AG20443 (cell line): ENCODE measurements at regions not wholly inside any gene's neighbourhood (a gene's known extent, or its start where the extent isn't known, plus 50 kb on each side); places are given as distances from the start of the nearest gene placed in this dataset.

Experiments
- DNase-seq: peaks from one replicate; pipeline ENCODE4 v3.0.0; 2012; ENCODE audit warnings: low spot score, mixed read lengths

- DNase-seq: no peak
Observed at GRCh38 chr12:92300777-92301176, 155.1 kb upstream of the BTG1 start.

GRCh38 chr12:92299744-92300143 is 154.1 kb upstream of the BTG1 start:
- no peak for DNase-seq

- DNase-seq: no peak
Observed at GRCh38 chr12:92299344-92299743, 153.7 kb upstream of the BTG1 start.

DNA sequence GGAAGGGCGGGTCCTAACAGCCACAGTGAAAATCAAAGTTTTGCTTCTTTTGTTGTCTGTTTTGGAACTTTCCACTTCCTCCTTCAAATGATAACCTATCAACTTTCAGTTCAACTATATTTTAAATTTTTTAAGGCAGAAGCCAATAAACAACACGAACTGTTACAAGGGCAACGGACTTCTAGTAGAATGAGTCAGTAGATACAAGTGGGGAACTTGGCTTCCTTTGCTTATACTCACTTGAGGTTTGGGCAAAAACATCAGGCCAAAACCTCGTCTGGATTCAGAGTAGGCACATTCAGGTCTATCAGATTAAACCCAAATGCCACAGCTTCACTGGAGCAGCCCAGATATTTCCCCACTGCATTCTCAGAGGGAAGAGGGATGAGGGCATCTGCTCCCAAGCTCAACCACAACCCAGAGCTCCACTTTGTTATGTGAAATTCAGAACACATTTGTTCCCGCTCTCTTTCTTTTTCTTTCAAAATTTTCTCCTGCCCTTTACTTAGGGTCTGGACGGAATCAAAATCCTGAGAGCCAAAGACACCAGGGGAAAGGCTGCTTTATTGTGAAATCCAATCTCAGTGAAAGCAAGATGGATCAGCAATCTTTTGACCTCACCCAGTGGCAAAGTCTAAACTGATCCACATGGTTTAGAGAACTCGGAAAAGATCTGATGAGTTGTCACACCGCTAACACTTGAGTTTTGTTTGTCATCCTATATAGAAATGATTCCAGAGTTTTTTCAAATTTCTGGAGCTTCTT is 152.5 kb upstream of the BTG1 start:
- DNase-seq: peak; percentile 76

DNA sequence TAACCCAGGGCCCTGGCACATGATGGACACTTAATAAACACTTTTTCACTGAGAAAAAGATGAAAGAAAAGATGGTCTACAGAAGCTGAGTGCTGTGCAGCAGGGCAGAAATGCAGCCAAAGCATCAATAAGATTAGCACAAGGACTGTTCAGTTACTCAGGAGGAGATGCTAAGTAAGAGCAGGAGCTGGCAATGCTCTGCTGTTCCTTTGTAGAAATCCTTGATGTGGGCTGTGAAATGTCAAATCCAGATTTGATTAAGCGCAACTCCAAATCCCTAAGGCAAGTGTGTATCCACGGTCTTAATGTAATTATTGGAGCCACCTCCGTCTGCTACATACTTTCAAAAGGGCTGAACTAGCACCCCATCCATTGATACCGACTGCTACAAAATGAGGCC is 151.8 kb upstream of the BTG1 start:
- DNase-seq: no peak

- peak; percentile 67 for DNase-seq
Observed at GRCh38 chr12:92295523-92295922, 149.9 kb upstream of the BTG1 start.

- no peak for DNase-seq
Observed at GRCh38 chr12:92294676-92295440, 149.2 kb upstream of the BTG1 start.

DNA sequence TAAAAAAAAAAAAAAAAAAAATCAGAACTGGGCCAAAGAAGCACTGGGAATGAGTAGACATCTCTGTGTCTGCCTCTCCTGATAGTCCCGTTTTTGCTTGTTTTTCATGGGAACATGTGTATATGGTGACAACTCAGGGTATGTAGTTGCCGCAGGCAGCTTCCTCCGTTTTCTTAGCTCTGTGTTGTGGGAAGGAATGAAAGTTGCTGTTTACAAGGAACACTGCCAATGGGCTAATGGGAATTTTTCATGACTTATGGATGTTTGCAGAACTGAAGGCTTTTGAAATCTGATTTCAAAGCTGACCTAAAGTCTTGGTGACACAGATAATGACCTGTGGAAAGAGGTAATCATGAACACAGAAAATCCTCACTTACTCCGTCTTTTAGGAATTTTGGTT is 146.4 kb upstream of the BTG1 start:
- no peak for DNase-seq

DNA sequence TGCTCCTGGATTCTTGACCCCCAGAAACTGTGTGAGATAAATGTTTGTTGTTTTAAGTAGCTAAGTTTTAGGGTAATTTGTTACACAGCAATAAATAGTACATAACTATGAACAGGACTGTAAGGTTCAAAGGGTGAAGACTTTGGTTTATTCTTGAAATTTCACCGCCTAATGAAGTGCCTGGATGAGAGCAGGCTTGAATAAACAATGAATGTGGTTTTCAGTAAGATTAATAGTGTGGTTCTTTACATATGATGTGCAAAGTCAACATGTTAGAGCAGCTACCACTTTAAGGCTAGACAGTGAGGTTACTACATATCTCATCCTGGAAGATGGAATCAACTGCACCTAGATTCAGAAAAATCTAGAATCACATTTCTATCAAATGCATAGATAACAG is 145.2 kb upstream of the BTG1 start:
- no peak for DNase-seq

GRCh38 chr12:92290350-92290695 is 144.7 kb upstream of the BTG1 start:
- peak; percentile 51 for DNase-seq

DNA sequence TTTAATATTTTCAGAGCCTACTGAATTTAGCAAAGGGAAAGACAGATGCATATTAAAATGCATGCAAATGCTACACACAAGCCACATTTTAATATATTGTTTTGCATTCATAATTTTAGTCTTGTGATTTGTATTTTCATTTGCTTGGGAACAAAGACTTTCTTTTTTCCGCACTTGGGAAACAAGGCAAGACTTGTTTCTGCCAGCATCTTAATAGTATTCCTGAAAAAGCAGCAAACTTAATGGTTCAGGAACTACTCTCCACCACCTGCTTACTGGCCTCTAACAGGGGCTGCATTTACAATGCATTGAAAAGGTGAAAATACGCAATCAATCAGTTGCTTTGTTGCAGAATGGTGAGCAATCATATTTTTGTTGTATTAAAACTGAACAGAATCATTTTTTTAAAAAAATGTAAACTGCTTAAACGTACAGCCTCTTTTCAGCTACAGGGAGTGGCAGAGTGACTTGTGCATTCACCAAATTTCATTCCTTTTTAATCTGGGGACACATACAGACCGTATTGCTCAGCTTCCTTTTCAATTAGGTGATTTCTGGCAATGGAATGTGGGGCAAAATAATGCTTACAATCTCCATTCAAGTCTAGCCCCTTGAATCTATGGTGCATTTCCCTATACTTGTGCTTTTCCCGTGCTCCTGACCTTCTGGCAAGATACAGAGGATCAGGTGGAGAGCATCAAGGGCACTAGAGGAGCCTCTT is 144.1 kb upstream of the BTG1 start:
- peak; percentile 57 for DNase-seq

DNA sequence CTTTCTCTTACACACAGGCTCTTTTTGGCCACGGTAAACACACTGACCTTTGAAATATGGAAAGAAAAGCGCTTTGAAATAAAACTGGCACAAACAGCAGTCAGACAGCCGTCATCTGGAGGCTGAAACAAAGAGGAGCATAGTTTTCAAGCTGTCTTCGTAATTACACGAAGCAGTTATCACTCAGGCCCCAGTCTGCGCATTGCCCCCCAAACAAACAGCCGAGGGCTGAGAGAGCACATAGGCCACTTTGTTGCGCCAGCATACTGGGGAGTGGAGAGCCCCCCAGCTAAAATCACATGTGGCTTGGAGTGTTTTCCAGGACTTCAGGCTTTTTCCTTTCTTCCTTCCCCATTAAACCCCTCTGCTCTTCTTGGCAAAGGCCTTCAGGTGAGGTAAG is 142.9 kb upstream of the BTG1 start:
- DNase-seq: no peak

DNA sequence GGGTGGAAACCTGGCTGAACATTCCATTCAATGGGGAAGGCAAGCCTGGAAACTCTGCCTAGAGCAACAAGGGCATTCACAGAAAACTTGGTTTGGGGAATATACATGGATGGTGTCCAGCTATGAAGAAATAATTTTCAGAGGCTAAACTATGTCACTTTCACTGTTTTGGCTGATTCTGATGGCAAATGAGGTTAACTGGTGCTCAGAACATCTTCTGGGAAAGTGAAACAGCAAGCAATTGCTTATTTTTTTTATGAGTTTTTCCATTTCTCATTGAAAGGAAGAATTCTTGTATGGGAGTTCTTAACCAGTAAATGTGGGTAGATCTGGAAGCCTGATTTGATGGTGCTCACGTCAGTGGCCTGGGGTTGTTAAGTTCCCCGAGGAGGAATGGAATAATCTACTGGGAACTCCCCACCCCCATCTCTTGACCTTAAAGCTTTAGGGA is 132.8 kb upstream of the BTG1 start:
- DNase-seq: peak; percentile 38

DNA sequence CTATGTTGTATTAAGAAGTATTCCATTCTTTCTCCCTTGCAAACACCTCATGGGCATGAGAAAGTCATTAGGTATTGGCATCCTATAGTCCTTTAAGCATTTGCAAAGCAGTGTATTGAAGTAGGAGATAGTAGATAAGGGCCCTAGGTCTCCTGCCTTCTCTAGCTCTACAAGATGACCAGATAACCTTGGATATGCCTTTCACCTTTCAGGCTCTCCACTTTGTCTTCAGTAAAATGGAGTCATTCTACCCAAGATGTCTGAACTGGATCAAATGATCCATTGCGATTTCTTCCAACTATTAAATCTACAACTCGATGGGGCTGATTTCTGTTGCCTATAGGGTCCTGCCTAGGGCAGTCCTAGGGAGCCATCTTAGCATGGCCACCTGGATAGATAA is 132.1 kb upstream of the BTG1 start:
- no peak for DNase-seq

DNA sequence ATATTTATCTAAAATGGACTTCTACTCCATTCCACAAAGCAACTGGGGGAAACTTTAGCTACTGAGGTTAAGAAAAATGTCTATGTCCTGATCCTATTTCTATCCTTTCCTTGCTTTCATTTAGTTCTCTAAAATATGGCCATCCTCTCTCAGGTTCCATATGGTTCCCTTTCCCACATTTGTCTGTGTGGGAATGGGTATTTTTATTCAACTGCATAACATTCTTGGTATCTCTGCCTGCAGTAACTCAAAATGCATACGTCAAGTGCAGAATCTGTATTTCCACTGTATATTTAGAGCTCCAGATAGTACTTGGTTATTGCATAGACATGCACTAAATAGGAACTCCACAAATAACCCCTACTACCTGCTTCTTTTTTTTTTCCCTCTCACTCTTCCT is 130.6 kb upstream of the BTG1 start:
- DNase-seq: no peak

- DNase-seq: no peak
Observed at GRCh38 chr12:92275443-92276154, 130.0 kb upstream of the BTG1 start.

DNA sequence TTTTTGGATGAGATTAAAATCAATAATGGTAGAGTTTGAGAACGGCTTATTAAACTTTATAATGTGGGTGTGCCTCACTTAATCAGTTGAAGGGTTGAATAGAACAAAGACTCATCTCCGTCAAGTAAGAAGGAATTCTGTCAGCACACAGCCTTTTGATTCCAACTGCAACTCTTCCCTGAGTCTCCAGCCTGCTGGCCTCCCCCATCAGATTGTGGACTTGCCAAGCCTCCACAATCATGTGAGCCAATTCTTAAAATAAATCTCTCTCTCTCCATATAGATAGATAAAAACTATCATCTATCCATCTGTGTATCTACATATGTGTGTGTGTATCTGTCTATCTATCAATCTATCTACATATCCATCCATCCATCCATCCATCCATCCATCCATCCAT is 127.4 kb upstream of the BTG1 start:
- no peak for DNase-seq

DNA sequence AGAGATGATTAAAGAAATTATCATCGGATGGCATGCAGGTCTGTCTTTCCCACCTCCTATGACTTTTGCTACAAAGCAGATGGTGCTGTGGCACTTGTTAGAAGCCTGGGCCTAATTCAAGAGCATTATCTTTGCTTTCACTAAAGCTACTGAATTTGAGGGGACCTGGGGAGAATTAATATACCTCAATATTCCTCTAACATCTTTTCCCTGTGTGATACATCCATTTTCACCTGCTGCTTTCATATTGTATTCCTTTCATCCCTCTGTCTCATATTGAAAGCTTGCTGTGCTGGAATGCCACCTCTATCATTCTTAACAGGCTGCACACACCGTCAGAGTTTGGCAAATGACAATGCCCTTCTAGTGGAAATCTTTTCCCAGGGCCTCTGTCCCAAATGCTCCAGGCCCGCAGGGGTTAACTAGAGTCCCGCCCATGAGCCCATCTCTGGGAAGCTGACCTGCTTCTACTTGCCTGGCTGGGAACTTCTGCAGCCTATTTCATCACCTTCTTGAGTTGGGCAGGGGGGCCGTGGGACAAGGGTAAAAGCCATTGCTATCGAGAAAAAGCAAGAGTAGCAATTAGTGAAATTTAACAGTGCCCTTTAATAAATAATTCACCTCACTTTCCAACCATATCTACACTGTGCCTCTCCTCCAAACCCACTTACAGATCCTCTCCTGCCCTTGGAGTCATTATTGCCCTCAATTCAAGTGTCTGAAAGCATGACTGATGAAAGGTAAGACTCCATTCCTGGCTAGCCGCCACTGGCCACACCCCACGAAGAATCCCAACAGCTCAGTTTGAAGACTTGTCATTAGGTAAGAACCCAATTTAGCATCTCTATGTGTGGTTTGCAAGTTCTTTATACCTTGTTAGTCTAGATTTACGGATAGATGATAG is 126.7 kb upstream of the BTG1 start:
- DNase-seq: no peak

DNA sequence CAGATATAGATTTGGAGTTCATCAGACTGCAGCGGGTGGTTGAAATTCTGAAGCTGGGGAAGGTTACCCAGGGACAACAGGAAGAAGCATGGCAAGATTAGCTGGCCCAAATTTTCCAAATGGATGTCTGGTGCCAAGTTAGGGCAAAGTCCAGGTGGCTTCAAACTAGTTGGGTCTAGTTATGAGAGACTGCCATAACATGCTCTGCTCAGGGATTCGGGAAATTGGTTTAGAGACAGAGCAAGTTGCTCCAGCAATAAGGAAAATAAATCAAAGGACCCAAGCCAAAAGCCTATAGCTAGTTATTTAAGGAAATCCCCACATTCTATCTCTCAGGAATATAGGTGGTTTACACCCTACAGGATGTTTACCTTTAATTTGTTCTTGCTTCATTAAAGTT is 125.7 kb upstream of the BTG1 start:
- DNase-seq: no peak

GRCh38 chr12:92270521-92270920 is 124.9 kb upstream of the BTG1 start:
- DNase-seq: no peak

GRCh38 chr12:92268946-92269345 is 123.3 kb upstream of the BTG1 start:
- no peak for DNase-seq
